GM18867 (cell line): ENCODE measurements at regions not wholly inside any gene's neighbourhood (a gene's known extent, or its start where the extent isn't known, plus 50 kb on each side); places are given as distances from the start of the nearest gene placed in this dataset.

Source experiments
- ATAC-seq: cut with Tn5 transposase; IDR thresholded peaks from one replicate; pipeline ENCODE4 v1.9.1; 2021; ENCODE audit warnings: mild to moderate bottlenecking, moderate library complexity; ENCODE audit not compliant: unreplicated experiment

DNA sequence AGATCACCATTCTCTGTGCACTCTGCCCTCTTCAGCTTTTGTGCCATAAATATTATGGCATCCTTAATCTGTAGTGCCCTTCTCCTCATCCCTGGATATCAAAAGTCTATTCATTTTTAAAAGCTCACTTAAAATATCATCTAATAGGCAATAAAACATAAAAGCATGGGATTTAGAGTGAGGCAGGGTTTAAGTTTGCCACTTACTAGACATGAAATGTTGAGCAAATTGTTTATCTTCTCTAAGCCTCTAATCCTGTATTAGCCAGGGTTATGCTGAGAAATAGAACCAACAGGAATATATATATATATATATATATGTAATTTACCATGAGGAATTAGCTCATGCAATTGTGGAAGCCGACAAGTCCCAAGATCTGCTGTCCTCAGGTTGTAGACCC is 472.4 kb upstream of the HS3ST1 start:
- ATAC-seq, result no peak

DNA sequence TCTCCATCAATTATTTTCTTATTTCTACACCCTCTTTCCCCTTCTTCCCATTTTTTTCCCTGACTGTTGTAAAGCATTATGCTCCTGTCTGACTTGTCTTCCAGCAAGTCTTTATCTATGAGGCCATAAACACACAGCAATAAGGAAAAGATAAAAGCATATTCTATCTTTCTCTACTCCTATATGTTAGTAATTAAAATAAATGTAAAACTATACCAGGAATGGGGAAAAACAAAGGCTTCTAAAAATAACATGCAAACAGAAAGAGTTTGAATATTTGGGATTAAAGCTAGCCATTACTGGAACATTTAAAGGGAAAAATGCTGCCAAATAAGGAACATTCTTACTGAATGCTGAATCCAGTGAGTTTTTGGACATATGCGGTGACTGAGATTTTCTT is 471.7 kb upstream of the HS3ST1 start:
- no peak for ATAC-seq

DNA sequence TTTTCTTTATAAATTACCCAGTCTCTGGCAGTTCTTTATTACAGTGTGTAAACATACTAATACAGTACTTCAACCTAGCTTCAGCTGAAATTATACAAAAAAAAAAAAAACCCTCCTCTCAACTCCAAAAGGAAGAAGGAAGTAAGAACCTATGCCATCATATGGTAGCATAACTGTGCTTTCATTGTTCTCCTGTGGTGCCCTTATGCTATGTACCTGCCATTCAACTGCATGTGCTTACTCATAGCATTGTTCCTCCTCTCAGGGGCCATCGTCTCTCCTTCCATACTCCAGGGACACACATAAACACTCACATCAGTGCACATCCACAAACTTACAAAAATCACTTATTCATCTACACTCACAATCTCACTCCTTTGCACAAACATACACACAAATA is 470.1 kb upstream of the HS3ST1 start:
- no peak for ATAC-seq

DNA sequence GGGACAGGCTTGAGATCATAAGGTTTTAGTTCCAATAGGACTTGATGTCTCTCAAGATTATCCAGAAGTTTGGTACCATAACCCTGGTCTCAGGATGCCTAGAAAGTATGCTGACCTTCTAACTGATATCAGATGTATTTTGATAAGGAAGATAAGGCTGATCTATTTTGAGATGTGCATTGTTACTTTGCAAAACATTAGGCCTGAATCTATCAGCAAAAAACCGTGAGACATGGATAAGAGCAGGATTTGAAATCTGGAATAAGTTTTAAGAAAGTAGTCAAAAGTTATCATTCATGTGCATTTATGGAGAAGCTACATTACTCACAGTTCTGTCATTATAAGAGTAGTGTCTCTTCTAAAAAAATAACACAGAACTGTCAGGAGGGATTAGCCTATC is 467.1 kb upstream of the HS3ST1 start:
- no peak for ATAC-seq

DNA sequence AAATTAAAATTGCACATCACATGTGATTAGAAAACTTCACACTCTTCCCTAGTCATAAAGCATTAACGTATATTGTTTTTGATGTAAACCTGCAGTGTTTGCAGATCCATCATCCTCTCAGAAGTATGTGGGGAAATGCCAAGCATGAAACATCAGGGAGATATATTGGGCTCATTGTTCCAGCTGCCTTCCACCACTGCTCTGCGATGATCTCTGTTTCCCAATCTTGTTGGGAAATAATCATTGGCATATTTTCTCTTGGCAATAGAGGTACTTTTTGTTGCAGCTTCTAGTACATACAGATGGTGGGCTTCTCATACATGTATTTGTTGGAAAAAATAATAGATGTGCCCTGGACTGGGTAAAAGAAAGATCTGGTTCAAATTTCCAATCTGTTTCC is 466.3 kb upstream of the HS3ST1 start:
- no peak for ATAC-seq

DNA sequence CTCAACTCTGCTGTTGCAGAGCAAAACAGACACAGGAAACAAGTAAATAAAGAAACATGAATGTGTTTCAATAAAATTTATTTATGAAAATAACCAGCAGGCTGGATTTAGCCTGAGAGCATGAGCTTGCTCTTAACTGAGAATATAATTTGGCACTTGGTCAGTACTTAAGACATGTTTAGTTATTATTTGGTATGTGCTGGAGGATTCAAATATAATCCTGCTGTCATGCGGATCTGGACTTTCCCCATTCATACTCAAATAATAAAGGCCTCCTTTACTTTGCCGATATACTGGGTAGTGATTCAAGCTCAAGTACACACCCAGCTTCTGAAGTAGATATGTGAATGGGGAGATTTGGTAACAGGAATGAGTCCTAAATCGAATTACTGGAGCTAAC is 465.5 kb upstream of the HS3ST1 start:
- ATAC-seq, result no peak

DNA sequence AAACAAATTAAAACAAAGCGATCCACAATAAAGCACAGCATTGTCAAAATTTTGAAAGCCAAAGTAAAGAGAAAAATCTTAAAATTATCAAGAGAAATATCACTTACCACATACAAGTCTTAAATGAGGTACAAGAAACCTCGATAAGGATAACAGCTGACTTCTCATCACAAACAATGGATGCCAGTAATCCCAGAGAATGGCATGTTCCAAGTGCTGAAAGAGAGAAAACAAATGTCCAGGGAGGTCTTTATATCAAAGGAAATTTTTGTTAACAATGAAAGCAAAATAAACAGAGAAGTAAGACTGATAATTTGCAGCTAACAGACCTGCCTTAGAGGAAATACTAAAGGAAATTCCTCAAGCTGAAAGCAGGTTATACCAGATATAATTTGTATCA is 460.4 kb upstream of the HS3ST1 start:
- ATAC-seq, result no peak

DNA sequence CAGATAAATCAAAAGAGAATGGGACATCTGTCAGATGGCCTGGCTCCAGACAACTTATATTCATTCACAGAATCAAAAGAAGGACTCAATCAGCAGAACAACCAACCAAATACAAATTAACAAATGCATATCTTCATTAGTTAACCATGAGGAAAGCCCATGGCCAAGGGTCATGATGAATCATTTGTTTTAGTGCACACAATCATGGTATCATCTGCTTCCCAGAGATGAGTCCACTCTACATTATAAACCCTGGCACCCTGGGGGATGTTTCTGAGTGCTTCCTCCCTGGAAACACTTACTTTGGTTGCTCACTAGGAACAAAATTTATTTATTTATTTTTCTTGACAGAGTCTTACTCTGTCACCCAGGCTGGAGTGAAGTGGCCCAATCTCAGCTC is 453.3 kb upstream of the HS3ST1 start:
- no peak for ATAC-seq

DNA sequence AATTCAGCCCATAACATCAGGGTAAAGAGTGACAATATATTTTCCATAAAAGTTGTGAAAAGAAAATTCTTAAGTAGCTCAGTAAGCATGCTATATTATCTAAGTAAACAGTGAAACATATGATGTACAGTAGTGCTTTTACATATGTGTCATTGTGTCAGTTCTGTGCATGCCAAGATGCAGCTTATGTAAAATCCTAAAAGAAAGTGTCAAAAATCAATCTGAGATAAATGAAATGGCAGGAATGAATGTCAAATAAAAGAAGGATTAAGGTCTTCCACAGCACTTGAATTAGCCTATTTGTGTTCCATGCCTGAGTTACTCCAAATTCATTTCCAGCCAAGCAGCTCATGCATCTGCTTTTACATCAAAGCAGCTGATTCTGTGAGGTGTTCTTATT is 452.7 kb upstream of the HS3ST1 start:
- no peak for ATAC-seq

DNA sequence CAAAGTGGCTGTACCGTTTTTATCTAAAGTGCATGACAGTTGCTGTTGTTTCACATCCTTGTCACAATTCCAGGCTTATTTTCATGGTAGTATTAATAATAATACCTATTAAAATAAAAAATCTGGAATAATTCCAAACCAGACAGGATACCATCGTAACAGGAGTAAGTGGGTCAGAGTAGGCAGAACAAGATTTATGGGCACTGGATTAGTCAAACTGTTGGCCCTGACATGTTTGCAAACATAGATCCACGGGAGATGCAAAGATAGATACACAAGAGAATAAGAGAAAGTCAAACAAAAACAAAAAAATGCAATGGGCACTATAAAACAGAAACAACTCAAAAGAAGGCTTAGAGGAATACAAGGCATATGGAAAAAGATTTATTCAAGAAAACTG is 449.5 kb upstream of the HS3ST1 start:
- ATAC-seq, result no peak

DNA sequence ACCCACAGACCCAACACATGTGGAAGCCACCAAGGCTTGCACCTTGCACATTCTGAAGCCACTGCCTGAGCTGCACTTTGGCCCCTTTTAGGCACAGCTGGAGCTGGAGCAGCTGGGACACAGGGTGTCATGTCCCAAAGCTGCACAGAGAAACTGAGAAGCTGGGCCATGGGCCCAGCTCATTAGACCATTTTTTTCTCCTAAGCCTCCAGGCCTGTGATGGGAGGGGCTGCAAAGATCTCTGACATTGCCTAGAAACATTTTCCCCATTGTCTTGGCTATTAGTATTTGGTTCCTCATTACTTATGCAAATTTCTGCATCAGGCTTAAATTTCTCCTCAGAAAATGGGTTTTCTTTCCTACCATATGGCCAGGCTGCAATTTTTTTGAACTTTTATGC is 447.4 kb upstream of the HS3ST1 start:
- no peak for ATAC-seq

DNA sequence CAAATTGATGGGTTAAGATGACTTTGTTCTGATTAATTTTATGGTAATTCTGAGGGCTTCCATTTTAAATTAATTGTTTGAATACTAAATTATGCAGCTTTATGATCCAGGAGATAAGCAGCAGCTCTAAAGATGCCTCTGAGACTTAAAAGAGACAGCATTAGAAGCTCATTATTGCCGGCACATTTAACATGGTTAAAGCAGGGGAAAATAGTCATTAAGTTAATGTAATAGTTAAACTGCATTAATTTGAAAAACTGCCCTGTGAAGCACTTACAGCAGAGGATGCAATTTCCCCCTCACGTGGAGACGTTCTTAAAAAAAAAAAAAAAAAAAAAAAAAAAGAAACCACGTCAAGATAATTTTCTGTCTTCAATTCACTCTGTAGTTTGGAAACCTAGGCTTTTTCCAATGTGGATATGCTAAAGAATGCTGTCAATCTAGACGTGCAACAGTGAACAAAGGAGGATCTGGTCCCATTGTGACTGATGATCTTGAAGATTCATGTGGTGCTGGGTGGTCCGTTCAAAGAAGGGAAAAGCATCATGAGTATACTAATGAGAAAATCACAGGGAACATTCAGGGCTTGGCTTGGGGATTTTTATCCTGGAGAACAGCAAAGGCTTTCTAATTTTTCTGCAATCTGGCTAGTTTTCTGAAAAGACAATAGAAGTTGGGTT is 440.6 kb upstream of the HS3ST1 start:
- ATAC-seq, result no peak

DNA sequence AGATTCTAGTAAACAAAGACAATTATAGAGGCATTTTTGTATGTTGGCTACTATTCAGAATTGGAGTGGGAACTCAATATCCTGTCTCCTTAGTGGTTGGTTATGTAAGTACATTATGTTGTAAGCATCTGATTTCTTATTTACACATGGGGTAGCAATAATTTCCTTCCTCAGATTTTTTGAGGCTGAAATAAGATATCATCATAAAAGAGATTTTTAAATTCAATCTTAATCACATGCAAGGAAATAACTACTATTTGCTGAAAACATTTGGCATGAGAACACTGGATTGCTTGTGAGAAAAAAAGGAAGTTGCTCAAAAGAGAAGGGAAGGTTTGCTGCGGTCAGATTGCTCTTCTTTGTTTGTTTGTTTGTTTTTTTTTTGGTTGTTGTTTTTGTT is 437.7 kb upstream of the HS3ST1 start:
- no peak for ATAC-seq

DNA sequence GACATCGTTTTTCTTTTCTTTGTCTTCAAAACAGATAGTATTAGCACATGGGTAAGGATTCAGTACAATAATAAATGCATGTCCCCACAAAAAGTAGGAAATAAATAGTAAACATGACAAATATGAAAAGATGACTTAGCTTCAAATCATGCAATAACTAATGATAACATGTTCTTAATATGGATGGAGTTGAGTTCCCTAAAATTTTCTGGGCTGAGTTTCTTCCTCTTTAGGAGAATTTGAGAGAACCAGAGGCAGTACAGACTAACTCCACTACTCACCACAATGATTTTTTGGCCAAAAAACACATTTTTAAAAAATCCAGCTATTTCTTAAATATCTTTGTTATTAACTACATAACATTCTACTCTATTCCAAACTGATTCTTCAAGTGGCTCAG is 432.3 kb upstream of the HS3ST1 start:
- no peak for ATAC-seq

DNA sequence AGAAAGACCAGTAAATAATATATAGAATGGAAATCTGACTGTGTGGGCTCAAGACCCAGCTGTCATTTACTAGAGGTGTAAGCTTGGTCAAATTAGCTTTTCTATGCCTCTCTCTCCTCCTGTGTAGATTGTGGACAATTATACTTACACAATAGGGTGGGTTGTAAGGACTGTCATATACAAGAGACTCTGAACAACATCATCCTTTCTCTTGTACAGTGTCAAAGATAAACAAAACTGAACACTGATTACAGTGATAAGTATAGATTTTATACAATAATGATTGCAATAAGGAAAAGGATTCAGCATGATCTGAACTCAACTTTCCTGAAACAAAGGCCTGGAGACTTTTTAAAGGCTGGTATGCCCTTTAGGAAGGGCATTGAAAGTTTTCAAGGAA is 429.2 kb upstream of the HS3ST1 start:
- ATAC-seq, result no peak

DNA sequence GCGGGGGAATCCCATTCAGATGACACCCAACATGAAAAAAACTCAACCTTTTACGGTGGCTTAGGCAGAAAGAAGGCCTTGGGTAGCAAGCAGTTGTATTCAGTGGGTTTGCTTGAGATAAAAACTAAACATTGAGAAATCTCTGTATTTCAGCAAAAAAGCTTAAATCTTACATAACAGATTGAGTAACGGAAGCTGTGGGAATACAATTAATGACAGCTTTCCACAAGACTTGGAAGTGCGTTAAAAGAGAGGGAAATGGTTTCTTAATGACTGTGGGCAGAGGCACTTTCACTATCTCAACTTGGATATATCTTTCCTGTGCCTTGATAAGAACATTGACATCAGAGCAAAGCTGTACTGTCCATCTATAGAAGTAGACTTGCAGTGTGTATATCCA is 418.5 kb upstream of the HS3ST1 start:
- ATAC-seq, result no peak

DNA sequence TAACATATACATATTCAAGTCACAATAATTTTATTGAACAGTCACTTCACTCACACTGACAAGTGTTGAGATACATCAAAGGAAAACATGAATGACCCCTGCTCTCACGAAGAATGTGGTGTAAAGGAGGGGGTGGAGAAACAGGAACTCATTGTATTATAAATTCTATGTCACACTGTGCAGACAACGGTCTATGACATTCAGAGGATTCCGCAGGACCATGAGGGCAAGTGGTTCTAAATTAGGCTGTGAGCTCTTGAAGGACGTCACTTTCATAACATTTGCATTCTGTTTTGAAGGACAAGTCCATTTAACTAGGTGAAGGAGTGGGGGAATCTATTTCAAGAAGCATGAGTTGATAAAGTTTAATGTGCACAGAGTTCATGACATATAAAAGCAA is 415.2 kb upstream of the HS3ST1 start:
- no peak for ATAC-seq

DNA sequence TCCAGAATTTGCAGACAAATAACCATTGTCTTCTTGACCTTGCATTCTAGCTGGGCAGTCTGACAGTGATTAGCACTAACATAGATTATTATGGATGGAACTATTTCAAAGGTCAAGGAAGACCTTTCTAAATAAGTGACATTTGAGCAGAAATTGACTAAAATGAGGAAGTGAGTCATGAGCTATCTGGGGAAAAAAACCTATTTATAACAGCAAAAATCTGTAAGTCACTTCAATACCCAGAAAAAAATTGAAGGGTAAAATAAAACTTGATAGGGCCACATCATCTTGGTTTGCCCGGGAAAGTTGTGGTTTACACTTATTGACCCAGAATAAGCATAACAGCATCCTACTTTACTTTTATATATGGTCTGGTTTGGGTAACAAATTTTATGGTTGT is 414.6 kb upstream of the HS3ST1 start:
- no peak for ATAC-seq

DNA sequence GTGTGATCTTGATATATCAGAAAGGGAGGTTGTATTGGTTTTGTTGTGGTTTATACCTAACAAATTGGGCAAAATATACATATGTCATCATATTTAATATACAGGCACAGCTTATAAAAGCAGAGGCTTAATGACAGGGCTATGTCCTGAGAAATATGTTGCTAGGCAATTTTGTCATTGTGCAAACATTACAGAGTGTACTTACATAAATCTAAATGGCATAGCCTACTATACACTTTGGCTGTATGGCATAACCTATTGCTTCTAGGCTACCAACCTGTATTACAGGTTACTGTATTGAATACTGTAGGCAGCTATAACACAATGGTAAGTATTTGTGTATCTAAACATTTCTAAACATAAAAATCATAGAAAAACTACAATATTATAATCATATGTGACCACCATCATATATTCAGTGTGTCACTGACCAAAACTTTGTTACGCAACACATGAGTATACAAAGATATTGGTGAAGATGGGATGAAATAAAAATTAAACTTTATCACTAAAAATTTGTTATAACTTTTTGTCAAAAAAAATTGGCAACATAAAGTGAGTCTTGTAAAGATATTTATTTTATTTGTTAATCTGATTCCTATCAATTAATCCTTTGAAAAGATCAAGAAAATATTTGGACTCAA is 414.0 kb upstream of the HS3ST1 start:
- ATAC-seq, result no peak

DNA sequence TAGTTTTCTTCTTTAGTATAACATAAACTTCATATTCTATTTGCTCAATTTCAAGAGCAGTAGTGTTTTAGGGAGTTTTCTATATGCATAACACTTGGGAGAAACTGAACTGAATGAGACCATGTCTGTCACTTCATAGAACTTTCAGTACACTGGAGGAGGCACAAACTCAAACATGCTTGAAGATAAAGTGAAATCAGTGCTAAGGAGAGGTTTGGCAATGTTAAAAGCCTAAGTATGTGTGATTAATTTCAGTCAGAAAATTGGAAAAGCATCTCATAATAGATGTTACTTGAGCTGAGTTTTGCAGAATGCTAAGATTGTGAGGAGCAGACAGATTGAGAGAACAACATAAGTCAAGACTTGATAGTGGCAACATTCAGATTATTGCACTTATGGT is 411.2 kb upstream of the HS3ST1 start:
- ATAC-seq, result no peak

DNA sequence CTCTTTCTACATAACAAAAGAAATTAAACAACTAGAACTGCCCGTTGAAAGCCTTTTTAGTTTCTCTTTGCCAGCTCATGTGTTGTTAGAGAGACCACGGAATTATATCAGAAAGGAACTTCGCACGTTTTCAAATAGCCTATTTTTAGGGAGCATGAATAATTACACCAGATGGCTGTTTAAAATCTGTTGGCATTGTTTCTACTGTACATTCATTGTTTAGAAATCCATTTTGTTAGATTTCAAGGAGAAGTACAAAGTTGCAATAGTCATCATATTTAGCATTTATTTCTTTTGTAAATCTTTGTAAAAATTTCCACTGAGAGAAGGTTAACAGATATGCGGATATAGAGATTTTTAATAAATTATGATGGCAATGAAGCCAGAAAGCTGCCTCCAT is 403.0 kb upstream of the HS3ST1 start:
- no peak for ATAC-seq

DNA sequence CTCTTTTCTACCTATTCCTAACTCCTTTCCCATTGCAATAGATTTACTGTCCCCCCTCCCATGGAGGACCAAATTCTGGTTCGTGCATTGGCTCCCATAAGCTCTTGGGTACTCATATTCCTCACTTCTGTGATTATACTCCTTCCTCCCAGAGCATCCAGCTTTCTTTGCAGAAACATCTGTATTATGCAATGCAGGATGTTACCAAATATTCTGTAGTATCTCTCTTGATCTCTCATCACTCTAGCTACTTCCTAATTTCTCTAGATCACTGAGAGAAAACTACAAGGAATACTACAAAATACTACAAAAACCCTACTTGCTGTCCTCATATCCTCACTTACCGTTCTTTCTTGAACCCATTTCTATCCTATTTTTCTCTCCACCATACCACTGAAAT is 395.9 kb upstream of the HS3ST1 start:
- ATAC-seq, result no peak

DNA sequence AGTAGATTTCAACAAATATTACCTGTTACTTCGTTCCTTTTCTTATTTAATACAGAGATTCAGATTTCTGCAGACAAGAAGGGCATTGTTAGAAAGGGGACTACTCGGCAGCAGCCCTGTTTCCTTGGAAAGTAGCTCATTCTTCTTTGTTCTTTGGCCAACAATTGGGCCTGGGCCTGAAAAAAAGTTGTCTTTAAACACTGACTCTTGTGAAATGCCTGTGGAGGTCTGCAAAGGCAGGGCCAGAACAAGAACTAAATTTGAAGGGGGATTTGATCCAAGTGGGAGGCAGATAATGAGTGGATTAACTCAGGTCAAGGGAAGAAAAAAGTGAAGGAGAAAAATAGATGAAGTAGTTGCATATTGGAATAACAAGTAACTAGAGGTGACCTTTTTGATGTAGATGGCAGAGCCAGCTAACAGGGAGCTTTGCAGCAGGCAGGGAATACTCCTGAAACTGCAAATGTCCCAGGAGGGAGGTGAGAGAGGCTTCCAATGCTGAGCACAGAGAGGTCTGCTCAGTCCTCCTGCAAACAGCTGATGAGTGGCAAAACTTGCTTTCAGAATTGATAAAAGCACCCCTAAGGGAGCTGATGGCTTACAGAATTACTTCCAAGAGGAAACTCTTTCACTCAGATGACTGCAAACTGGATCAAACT is 393.2 kb upstream of the HS3ST1 start:
- ATAC-seq, result no peak
